ENCODE measurements at regions not wholly inside any gene's neighbourhood (a gene's known extent, or its start where the extent isn't known, plus 50 kb on each side); places are given as distances from the start of the nearest gene placed in this dataset.

- DNase-seq (peak in 1 of 2 donors; percentile 24), ATAC-seq (peak; percentile 15)
- intact Hi-C loops (cut with DNase I, micrococcal nuclease), result no loop called here
Observed at GRCh38 chr13:44107357-44108121, 227.8 kb downstream of the LACC1 start.

GRCh38 chr13:44108331-44108858, 228.7 kb downstream of the LACC1 start:
- DNase-seq, result peak; percentile 71 to 90
- peak; percentile 82 for ATAC-seq
- intact Hi-C loops (cut with DNase I, micrococcal nuclease), result no loop called here

GRCh38 chr13:44110091-44110621, 230.5 kb downstream of the LACC1 start:
- peak; percentile 22 to 33 for DNase-seq
- peak; percentile 60 for ATAC-seq
- intact Hi-C loops (cut with DNase I, micrococcal nuclease), result no loop called here

GRCh38 chr13:44111701-44112100, 232.0 kb downstream of the LACC1 start:
- no peak for ATAC-seq
- no peak for DNase-seq
- intact Hi-C loops (cut with DNase I, micrococcal nuclease), result no loop called here

- intact Hi-C loops (cut with DNase I, micrococcal nuclease), result no loop called here
- ATAC-seq (no peak), DNase-seq (no peak)
Observed at GRCh38 chr13:44112700-44113329, 233.1 kb downstream of the LACC1 start.

- DNase-seq (no peak), ATAC-seq (no peak)
- intact Hi-C loops (cut with DNase I, micrococcal nuclease), result no loop called here
Observed at GRCh38 chr13:44116562-44117332, 237.0 kb downstream of the LACC1 start.

GRCh38 chr13:44117351-44117750, 237.6 kb downstream of the LACC1 start:
- DNase-seq (no peak), ATAC-seq (peak; percentile 60)
- intact Hi-C loops (cut with DNase I, micrococcal nuclease), result no loop called here

GRCh38 chr13:44117816-44118215, 238.1 kb downstream of the LACC1 start:
- intact Hi-C loops (cut with DNase I, micrococcal nuclease), result no loop called here
- no peak for ATAC-seq
- no peak for DNase-seq

- no peak for DNase-seq
- intact Hi-C loops (cut with DNase I, micrococcal nuclease), result no loop called here
- ATAC-seq, result no peak
Observed at GRCh38 chr13:44118881-44119280, 239.2 kb downstream of the LACC1 start.

GRCh38 chr13:44120043-44120442, 240.3 kb downstream of the LACC1 start:
- peak; percentile 34 for ATAC-seq
- intact Hi-C loops (cut with DNase I, micrococcal nuclease), result no loop called here
- no peak for DNase-seq

- DNase-seq (no peak), ATAC-seq (no peak)
- intact Hi-C loops (cut with DNase I, micrococcal nuclease), result no loop called here
Observed at GRCh38 chr13:44120849-44121755, 241.4 kb downstream of the LACC1 start.

- DNase-seq (no peak), ATAC-seq (no peak)
- intact Hi-C loops (cut with DNase I, micrococcal nuclease), result no loop called here
Observed at GRCh38 chr13:44124352-44124751, 244.6 kb downstream of the LACC1 start.

GRCh38 chr13:44125943-44126469, 246.3 kb downstream of the LACC1 start:
- intact Hi-C loops (cut with DNase I, micrococcal nuclease), result no loop called here
- DNase-seq (no peak), ATAC-seq (peak; percentile 78)

GRCh38 chr13:44128552-44129001, 245.0 kb upstream of the SERP2 start:
- intact Hi-C loops (cut with DNase I, micrococcal nuclease), result no loop called here
- ATAC-seq, result no peak
- DNase-seq, result no peak

GRCh38 chr13:44129418-44129817, 244.2 kb upstream of the SERP2 start:
- intact Hi-C loops (cut with DNase I, micrococcal nuclease), result no loop called here
- ATAC-seq (no peak), DNase-seq (no peak)

GRCh38 chr13:44131069-44131614, 242.5 kb upstream of the SERP2 start:
- intact Hi-C loops (cut with DNase I, micrococcal nuclease), result no loop called here
- ATAC-seq, result no peak
- no peak for DNase-seq

GRCh38 chr13:44132710-44133109, 240.9 kb upstream of the SERP2 start:
- DNase-seq (peak; percentile 19 to 36), ATAC-seq (peak; percentile 57)
- intact Hi-C loops (cut with DNase I, micrococcal nuclease), result no loop called here

GRCh38 chr13:44133626-44134025, 240.0 kb upstream of the SERP2 start:
- no peak for DNase-seq
- no peak for ATAC-seq
- intact Hi-C loops (cut with DNase I, micrococcal nuclease), result no loop called here
